Omental fat pad (tissue), 3 donors: ENCODE measurements at regions not wholly inside any gene's neighbourhood (a gene's known extent, or its start where the extent isn't known, plus 50 kb on each side); places are given as distances from the start of the nearest gene placed in this dataset.

Experiments
- ATAC-seq: fragments of 150-250 bp; one replicate; pipeline ENCODE4 v1.9.1; 2016; ENCODE audit warnings: mild to moderate bottlenecking, moderate library complexity; ENCODE audit not compliant: low FRiP score
- DNase-seq: peaks from one replicate; pipeline ENCODE4 v3.0.0-alpha.2; 2019; ENCODE audit warnings: low spot score
- TF ChIP-seq, protein P1 (sequence below), 3 donors: fragments of 450-650 bp; IDR thresholded peaks; one replicate each; pipeline ENCODE4 v1.5.1; 2016 to 2017; ENCODE audit warnings: antibody characterized with exemption in 3 of 3, mild to moderate bottlenecking in 3 of 3, moderate library complexity in 2 of 3

DNA sequence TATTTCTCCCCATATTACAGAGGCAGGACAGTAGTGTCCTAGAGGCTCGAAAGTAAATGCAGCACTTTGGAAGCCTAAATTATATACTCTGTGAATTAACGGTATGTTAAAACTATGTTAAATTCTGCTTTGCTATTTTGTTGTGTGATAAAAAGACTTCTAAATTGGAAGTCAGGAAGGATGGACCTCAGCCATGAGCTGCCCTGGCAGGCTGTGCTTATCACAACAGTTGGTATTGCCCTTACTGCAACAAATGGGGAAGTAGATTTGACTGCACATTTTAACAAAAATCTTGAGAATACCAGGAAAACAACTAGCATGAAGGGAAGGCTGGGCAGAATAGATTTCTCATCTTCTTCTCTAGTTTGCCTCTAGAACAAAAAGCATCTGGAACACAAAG lies 706.6 kb downstream of the SI start:
- DNase-seq = no peak
- ATAC-seq = no peak
- TF ChIP-seq, protein P1, sequence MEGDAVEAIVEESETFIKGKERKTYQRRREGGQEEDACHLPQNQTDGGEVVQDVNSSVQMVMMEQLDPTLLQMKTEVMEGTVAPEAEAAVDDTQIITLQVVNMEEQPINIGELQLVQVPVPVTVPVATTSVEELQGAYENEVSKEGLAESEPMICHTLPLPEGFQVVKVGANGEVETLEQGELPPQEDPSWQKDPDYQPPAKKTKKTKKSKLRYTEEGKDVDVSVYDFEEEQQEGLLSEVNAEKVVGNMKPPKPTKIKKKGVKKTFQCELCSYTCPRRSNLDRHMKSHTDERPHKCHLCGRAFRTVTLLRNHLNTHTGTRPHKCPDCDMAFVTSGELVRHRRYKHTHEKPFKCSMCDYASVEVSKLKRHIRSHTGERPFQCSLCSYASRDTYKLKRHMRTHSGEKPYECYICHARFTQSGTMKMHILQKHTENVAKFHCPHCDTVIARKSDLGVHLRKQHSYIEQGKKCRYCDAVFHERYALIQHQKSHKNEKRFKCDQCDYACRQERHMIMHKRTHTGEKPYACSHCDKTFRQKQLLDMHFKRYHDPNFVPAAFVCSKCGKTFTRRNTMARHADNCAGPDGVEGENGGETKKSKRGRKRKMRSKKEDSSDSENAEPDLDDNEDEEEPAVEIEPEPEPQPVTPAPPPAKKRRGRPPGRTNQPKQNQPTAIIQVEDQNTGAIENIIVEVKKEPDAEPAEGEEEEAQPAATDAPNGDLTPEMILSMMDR (IDR thresholded peaks at IDR 0.05) = no peak

DNA sequence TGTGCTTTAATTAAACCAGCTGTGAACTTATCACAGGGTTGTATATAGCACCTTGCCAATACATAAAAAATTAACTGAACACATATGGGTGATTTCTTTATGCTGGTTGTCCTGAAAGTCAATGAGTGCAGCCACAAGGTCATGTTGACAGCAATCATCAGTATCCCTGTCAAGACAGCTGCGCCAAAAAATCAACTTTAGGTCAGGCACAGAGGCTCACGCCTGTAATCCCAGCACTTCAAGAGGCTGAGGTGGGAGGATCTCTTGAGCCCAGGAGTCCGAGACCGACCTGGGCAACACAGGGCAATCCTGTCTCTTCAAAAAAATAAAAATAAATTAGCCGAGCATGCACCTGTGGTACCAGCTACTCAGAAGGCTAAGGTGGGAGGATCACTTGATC lies 707.3 kb downstream of the SI start:
- ATAC-seq = no peak
- DNase-seq = no peak
- TF ChIP-seq, protein P1 (IDR thresholded peaks at IDR 0.05) = no peak

GRCh38 chr3:164365242-164365641 lies 713.1 kb downstream of the SI start:
- no peak for DNase-seq
- ATAC-seq = no peak
- TF ChIP-seq, protein P1 (IDR thresholded peaks at IDR 0.05) = no peak

GRCh38 chr3:164364111-164364510 lies 714.2 kb downstream of the SI start:
- ATAC-seq = no peak
- TF ChIP-seq, protein P1 (IDR thresholded peaks at IDR 0.05) = no peak

GRCh38 chr3:164360738-164361406 lies 717.4 kb downstream of the SI start:
- DNase-seq (no peak), ATAC-seq (no peak)
- TF ChIP-seq, protein P1 (IDR thresholded peaks at IDR 0.05) = no peak

More at GRCh38 chr3:164364111-164364510, 714.2 kb downstream of the SI start:
- DNase-seq = no peak

- TF ChIP-seq, protein P1 (IDR thresholded peaks at IDR 0.05) = no peak
- ATAC-seq = no peak
- DNase-seq = no peak
Observed at GRCh38 chr3:164360078-164360578, 718.2 kb downstream of the SI start.

DNA sequence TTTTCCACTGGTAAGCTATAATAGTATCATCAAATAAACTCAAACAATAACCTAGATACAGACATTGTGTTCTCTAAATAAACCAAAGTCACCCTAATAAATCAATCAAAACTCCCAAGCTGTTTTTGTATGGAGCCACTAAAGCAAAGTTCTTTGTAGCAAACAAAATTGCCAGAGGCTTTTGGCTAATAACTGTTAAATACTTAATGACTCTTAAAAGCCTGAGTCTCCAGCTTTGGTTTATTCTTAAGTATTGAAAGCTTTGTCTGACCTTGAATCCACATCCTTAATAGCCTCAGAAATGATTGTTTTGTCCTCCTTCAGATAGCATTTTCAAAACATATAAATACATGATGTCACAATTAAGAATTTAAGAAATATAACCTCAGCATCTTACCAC lies 725.3 kb downstream of the SI start:
- ATAC-seq (no peak), DNase-seq (no peak)
- TF ChIP-seq, protein P1 (IDR thresholded peaks at IDR 0.05) = no peak
